K562 (cell line): ENCODE measurements at regions not wholly inside any gene's neighbourhood (a gene's known extent, or its start where the extent isn't known, plus 50 kb on each side); places are given as distances from the start of the nearest gene placed in this dataset.

Experiments
- AFF1 ChIP-seq, 2 experiments: fragments of 450-650 bp; IDR thresholded peaks; 2 replicates each; pipeline ENCODE4 v1.6.1; 2018; ENCODE audit warnings: mild to moderate bottlenecking in 2 of 2, low read depth in 1 of 2; ENCODE audit not compliant: partially characterized antibody in 2 of 2
- CHD7 ChIP-seq: fragments of 200-600 bp; sonication (generic); IDR thresholded peaks from one replicate; pipeline ENCODE4 v1.6.1; 2012; ENCODE audit warnings: mild to moderate bottlenecking, low read depth, low read length, inconsistent platforms
- ETS2 ChIP-seq: IDR thresholded peaks from 2 replicates; pipeline ENCODE4 v1.6.1; 2016; ENCODE audit warnings: borderline replicate concordance, missing genetic modification characterization, mild to moderate bottlenecking, moderate library complexity, missing compliant biosample characterization; ENCODE audit not compliant: poor library complexity, severe bottlenecking
- TF ChIP-seq, protein P1 (sequence below), 2 experiments: IDR thresholded peaks; 2 replicates each; pipeline ENCODE4 v1.6.1; 2011; ENCODE audit warnings: borderline replicate concordance in 1 of 2, control low read depth in 1 of 2, low read depth in 1 of 2, low read length in 1 of 2, mild to moderate bottlenecking in 1 of 2, mixed read lengths in 1 of 2, moderate library complexity in 1 of 2; ENCODE audit not compliant: insufficient read depth in 1 of 2, insufficient read length in 1 of 2, poor library complexity in 1 of 2, severe bottlenecking in 1 of 2; ENCODE audit errors: extremely low read depth in 1 of 2

- TF ChIP-seq AFF1 (IDR thresholded peaks at IDR 0.05; ENCODE audit: low read depth in 1 of 2, partially characterized antibody in 2 of 2): no peak
- no peak for TF ChIP-seq ETS2 (tag)
- TF ChIP-seq, protein P1, sequence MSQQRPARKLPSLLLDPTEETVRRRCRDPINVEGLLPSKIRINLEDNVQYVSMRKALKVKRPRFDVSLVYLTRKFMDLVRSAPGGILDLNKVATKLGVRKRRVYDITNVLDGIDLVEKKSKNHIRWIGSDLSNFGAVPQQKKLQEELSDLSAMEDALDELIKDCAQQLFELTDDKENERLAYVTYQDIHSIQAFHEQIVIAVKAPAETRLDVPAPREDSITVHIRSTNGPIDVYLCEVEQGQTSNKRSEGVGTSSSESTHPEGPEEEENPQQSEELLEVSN (IDR thresholded peaks at IDR 0.05; ENCODE audit: borderline replicate concordance in 1 of 2, extremely low read depth in 1 of 2, insufficient read depth in 1 of 2, insufficient read length in 1 of 2, low read depth in 1 of 2, low read length in 1 of 2, poor library complexity in 1 of 2, severe bottlenecking in 1 of 2): no peak
- TF ChIP-seq CHD7: no peak
These were observed 1247.4 kb downstream of the LRFN5 start (continued) for GRCh38 chr14:42854061-42854460.
